NCI-H748 treated with DMSO at 0.1 percent for 48 hours (cell line): ENCODE measurements at regions not wholly inside any gene's neighbourhood (a gene's known extent, or its start where the extent isn't known, plus 50 kb on each side); places are given as distances from the start of the nearest gene placed in this dataset.
A peak's percentile ranks its signal among the peaks of the same experiment; 100 is the strongest.

Source experiments
- DNase-seq: peaks from one replicate; lab custom pipeline; 2025; lab: John Stamatoyannopoulos, UW

GRCh38 chr5:92402045-92402444 is 1018.9 kb upstream of the ARRDC3 start:
- no peak for DNase-seq

- DNase-seq, result peak; percentile 69
Observed at GRCh38 chr5:92401492-92401891, 1018.4 kb upstream of the ARRDC3 start.

GRCh38 chr5:92394936-92395335 is 1011.8 kb upstream of the ARRDC3 start:
- DNase-seq, result no peak

GRCh38 chr5:92390657-92391056 is 1007.5 kb upstream of the ARRDC3 start:
- DNase-seq, result no peak

GRCh38 chr5:92380069-92380770 is 997.1 kb upstream of the ARRDC3 start:
- no peak for DNase-seq

GRCh38 chr5:92378966-92379611 is 996.0 kb upstream of the ARRDC3 start:
- DNase-seq, result no peak

- DNase-seq, result no peak
Observed at GRCh38 chr5:92374859-92375258, 991.7 kb upstream of the ARRDC3 start.

- DNase-seq, result no peak
Observed at GRCh38 chr5:92372766-92373165, 989.6 kb upstream of the ARRDC3 start.

- DNase-seq, result no peak
Observed at GRCh38 chr5:92371889-92372235, 988.7 kb upstream of the ARRDC3 start.

GRCh38 chr5:92371171-92371888 is 988.2 kb upstream of the ARRDC3 start:
- no peak for DNase-seq

- DNase-seq, result no peak
Observed at GRCh38 chr5:92370032-92370431, 986.9 kb upstream of the ARRDC3 start.

- no peak for DNase-seq
Observed at GRCh38 chr5:92369587-92369986, 986.5 kb upstream of the ARRDC3 start.

GRCh38 chr5:92364986-92365550 is 982.0 kb upstream of the ARRDC3 start:
- DNase-seq, result no peak

- no peak for DNase-seq
Observed at GRCh38 chr5:92353107-92354030, 970.3 kb upstream of the ARRDC3 start.

GRCh38 chr5:92337772-92338234 is 954.7 kb upstream of the ARRDC3 start:
- DNase-seq, result no peak

- DNase-seq, result no peak
Observed at GRCh38 chr5:92332039-92332438, 948.9 kb upstream of the ARRDC3 start.

- DNase-seq, result no peak
Observed at GRCh38 chr5:92330365-92330764, 947.2 kb upstream of the ARRDC3 start.

- no peak for DNase-seq
Observed at GRCh38 chr5:92329759-92330158, 946.6 kb upstream of the ARRDC3 start.

GRCh38 chr5:92328584-92329259 is 945.6 kb upstream of the ARRDC3 start:
- DNase-seq, result no peak

- no peak for DNase-seq
Observed at GRCh38 chr5:92320446-92320845, 937.3 kb upstream of the ARRDC3 start.

- DNase-seq, result no peak
Observed at GRCh38 chr5:92313385-92313784, 930.3 kb upstream of the ARRDC3 start.
